ENCODE measurements at regions not wholly inside any gene's neighbourhood (a gene's known extent, or its start where the extent isn't known, plus 50 kb on each side); places are given as distances from the start of the nearest gene placed in this dataset.
"Not testable (repeated sequence)": the region's sequence is repeated elsewhere in the genome, so short reads cannot be mapped to it uniquely, and the experiment has no call there.

DNA sequence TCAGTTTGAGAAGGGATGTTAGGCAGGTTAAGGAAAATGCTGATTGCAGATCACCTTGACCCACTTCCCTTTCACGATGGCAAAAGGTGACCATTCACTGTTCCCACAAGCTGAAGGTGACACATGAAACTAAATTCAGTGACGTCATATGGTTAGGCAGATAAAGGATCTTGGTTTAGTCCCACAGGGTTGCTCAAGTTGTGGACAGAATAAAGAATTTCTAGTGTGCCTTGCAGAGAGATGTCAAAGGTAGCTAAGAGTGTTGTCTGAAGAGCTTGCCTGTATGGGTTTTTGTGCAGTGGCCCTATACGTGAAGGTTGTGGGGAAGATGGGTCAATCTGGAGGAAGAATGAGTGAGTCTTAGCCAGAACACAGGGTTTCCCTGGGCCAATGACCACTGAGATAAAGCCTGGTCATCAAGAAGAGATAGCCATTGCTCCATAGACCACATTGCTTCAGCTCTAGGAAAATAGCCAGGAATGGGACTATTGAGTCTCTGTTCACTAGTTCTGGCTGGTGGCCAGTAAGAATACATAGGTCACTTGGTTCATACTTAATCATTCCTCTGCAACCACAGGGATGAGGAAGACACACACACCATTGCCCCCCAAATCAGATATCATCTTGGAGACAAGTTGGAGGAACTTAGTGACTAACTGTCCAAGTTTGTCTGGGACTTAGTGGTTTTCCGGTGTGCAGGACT lies 148.5 kb upstream of the ATXN1 start:
- peak in 1 of 3 donors; percentile 86 for DNase-seq

GRCh38 chr6:16907991-16908390 lies 146.7 kb upstream of the ATXN1 start:
- DNase-seq, result no peak

DNA sequence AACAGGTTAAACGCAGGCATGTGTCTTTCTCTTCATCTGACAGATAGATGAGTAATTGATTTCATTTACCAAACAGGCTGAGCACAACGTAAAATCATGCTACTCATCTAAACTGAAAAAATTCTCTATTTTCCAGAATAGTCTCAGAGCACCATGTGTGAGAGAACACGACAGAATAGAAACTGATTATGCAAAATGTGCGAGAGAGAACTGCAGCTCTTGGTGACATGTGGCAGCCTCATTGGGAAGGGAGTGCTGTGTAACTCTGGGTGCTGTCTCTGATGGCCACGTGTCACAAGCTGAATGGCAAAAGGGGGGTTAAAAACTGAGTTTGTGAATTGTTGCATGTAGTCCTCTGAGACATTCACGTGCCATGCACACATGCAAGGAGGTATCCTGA lies 143.7 kb upstream of the ATXN1 start:
- no peak for DNase-seq

- peak in 2 of 3 donors; percentile 11 to 41 for DNase-seq
These were observed 142.2 kb upstream of the ATXN1 start for GRCh38 chr6:16903470-16903869.

GRCh38 chr6:16902502-16902901 lies 141.2 kb upstream of the ATXN1 start:
- no peak for DNase-seq

GRCh38 chr6:16901782-16902181 lies 140.5 kb upstream of the ATXN1 start:
- peak; percentile 37 to 69 (median 48) for DNase-seq

DNA sequence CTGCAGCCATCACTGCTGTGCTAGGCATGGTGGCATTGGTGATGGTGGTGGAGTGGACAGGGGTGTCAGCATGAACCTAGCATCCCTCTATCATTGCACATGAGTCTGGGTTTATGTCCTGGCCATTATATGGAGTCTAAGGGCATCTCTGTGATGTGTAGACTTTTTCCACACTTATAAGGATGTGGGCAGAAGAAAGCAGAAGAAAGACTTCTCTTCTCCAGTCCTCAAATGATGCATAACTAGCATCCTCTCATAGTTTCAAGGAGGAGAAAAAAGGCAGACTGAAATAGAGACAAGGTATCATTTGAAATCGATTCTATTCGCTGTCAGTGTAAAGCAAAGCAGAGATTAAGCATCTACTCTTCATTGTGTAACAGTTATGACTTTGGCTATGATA lies 140.0 kb upstream of the ATXN1 start:
- no peak for DNase-seq

DNA sequence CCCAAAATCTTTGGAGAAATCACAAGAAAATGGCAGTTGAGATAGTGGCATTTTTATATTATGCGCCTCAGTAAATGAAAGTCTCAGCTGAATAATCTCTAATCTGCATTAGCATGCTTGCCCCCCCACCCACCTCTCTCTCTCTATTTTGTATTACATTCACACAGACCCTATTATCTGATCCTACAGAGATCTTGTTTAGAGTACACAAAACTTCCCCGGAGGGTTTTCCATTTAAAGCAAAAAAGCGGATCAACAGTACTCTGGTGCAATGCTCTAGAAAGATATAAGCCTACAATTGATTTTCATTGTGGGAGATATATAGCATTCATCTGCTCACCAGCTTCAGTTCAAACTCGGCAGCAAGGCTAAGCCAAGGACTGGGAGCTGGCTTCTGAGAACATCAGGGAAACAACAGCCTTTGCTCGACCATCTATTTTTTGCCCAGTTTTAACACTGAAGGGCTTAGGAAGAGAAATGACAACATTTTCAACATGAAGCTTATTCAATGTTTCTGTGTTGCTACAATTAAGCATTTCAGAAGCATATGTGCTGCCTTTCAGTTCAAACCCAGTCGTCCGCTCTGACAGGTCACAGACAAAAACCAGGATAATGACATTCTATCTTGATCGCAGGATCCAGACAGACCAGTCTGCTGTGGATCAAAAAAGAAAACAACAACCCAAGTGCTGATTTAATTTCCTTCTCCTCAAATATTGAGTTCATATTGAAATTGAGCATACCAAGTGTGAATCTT lies 137.6 kb upstream of the ATXN1 start:
- DNase-seq, result no peak

DNA sequence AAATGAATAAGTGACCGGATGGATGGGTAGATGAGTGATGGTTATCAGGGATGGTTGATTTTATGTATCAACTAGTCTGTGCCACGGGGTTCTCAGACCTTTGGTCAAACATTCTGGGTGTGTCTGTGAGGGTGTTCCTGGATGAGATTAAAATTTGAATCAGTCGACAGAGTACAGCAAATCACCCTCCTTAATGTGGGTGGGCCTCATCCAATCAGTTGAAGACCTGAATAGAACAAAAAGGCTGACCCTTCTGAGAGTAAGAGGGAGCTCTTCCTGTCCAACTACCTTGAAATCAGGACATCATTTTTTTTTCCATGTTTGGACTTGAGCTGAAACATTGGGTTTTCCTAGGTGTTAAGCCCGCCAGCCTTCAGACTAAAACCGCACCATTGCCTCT lies 136.4 kb upstream of the ATXN1 start:
- DNase-seq, result no peak

GRCh38 chr6:16894301-16894700 lies 133.0 kb upstream of the ATXN1 start:
- DNase-seq, result peak; percentile 15 to 53 (median 16)

DNA sequence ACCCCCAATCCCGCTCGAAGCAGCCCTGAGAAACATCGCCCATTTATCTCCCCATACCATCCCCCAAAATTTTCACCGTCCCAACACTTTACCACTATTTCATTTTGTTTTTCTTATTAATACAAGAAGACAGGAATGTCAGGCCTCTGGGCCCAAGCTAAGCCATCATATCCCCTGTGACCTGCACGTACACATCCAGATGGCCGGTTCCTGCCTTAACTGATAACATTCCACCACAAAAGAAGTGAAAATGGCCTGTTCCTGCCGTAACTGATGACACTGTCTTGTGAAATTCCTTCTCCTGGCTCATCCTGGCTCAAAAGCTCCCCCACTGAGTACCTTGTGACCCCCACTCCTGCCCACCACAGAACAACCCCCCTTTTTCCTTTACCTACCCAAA lies 129.8 kb upstream of the ATXN1 start:
- not testable (repeated sequence) for DNase-seq

GRCh38 chr6:16885411-16886160 lies 124.3 kb upstream of the ATXN1 start:
- no peak for DNase-seq

DNA sequence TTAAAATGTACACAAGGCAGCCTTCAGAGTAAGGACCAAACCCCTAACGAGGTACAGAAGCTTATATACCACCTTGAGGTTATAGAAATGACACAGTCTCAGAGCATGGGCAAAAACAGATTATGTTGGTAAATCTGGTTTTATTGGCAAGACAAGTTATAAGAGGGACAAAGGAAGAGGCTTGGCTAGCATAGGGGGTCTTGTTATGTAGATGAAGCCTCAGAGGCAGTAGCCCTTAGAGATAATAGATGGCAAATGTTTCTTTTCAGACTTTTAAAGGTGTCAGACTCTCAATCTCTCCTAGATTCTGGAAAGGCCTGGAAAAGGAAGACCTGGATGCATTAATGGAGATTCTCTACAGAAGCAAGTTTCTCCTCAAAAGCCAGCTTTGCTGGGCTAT lies 123.3 kb upstream of the ATXN1 start:
- no peak for DNase-seq

DNA sequence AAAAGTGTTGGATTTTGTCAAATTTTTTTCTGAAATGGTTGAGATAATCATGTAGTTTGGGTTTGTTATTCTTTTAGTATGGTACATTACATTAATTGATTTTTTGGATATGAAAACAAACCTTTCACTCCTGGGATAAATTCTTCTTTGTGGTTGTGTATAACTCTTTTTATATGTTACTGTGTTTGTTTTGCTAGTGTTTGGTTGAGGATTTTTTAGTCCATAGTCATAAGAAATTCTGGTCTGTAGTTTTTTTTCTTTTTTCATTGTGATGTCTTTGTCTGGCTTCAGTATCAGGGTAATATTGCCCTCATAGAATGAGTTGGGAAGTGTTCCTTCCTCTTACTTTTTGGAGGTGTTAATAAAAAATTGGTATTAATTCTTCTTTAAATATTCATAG lies 122.2 kb upstream of the ATXN1 start:
- DNase-seq, result no peak

GRCh38 chr6:16882230-16882629 lies 121.0 kb upstream of the ATXN1 start:
- DNase-seq, result no peak

DNA sequence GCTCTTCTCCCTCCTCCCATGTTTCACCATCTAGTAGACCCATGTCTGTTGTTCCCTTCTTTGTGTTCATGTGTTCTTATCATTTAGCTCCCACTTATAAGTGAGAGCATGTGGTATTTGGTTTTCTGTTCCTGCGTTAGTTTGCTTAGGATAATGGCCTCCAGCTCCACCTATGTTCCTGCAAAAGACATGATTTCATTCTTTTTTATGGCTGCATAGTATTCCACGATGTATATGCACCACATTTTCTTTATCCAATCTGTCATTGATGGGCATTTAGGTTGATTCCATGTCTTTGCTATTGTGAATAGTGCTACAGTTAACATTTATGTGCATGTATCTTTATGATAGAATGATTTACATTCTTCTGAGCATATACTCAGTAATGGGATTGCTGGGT lies 115.6 kb upstream of the ATXN1 start:
- DNase-seq, result not testable (repeated sequence)

DNA sequence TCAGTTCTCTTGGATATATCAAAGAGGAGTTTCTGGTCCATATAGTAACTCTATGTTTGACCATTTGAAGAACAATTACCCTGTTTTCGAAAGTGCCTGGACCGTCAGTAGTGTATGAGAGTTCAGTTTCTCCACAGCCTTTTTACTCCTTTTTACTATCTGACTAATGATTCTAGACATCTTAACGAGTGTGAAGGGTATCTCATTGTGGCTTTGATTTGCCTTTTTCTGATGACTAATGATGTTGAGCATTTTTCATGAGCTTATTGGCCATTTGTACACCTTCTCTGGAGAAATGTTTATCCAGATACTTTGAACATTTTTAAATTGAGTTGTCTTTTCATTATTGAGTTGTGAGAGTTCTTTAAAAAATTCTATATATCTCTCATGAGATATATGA lies 114.9 kb upstream of the ATXN1 start:
- no peak for DNase-seq

- DNase-seq, result no peak
These were observed 112.4 kb upstream of the ATXN1 start for GRCh38 chr6:16873698-16874097.

DNA sequence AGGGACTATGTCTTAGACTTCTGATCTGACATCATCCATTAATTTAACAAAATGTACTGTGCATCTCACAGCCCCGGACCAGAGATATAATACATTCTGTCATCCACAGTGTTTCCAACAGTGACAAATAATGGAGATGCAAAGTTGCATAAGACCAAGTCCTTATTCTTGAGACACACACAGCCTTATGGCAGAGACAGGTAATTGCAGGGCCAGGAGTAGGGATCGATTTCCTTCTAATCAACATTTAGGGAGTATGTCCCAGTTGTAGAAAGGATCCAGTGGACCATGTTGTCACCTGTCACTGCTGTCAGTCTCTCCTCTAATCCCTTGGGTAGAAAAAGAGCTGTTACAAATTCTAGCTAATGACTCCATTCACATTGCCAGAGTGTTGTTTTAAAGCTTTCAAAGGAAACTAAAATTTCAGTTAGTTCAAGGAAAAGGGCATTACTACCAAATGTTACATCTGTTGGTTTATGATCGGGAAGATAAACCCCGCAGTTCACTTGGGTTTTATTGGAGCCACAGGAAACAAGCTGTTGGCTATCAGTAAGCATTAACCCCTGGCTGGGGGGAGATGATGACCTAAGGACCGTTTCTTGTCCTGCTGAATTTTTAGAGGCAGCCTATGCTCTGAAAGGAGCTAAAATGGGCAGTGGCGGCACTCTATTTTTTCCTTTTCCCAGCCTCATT lies 111.4 kb upstream of the ATXN1 start:
- DNase-seq, result no peak

GRCh38 chr6:16871047-16871446 lies 109.8 kb upstream of the ATXN1 start:
- DNase-seq, result no peak

- DNase-seq, result no peak
These were observed 107.7 kb upstream of the ATXN1 start for GRCh38 chr6:16868968-16869367.

GRCh38 chr6:16857969-16858592 lies 96.8 kb upstream of the ATXN1 start:
- no peak for DNase-seq

All from muscle of back (tissue), 3 donors.